Activated gamma-delta T cell treated with Interleukin-2 at 50 U/mL for 16 hours (primary cell): ENCODE measurements at regions not wholly inside any gene's neighbourhood (a gene's known extent, or its start where the extent isn't known, plus 50 kb on each side); places are given as distances from the start of the nearest gene placed in this dataset.

ENCODE experiments used
- DNase-seq: peaks from one replicate; pipeline ENCODE4 v3.0.0-alpha.2; 2020

GRCh38 chr2:16328521-16329190 lies 337.0 kb downstream of the CYRIA start:
- no peak for DNase-seq

- no peak for DNase-seq
These were observed 338.3 kb downstream of the CYRIA start for GRCh38 chr2:16327326-16327725.

DNA sequence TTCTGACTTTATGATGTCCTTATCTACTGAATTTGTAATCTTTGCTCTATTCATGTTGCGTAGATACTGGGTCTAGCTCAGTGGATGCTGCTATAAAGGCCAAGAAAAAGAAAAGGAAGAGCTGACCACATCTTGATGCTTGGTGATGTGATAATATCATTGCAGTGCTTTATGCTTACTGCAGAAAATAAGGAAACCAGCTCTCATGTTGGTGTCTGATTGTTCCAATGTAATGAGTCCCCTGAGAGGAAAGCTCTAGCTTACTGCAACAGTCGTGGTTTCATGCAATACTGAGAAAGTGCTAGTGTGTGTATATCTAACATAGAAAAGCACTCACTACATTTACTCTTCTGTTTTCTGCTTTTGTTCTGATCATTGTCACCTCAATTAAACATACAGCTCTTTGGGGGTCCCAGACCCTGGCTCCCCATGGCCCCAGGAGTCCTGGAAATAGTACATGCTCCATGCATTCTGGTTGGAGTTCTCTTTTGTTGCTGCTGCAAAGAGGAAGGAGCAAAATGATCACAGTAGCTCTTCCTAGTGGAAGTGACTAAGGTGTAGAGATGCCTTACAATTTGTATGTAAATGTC lies 338.8 kb downstream of the CYRIA start:
- DNase-seq = no peak

DNA sequence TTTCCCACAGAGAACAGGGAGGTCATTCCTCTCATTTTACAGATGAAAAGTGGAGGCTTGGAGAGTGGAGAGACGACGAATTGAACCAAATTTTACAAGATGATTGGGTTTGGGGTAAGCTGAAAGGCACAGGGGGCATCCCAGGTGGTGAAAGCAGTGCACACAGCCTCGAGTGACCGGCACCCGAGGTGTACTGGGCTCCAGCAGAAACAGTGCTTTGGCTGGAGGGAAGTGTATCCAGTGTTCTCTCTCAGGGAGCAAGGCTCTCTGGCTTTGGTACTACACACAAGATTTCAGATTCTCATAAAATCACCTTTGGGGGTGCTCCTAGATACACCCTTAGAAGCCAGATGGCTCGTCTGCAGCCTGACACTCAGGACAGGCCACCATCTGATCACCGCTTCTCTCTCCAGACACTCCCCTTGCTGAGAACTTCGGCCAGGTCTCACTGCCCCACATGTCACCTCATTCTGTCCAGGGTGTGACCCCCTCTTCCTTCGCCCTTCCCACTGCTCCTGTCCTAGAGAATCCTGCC lies 339.6 kb downstream of the CYRIA start:
- DNase-seq = no peak

GRCh38 chr2:16325016-16325975 lies 340.3 kb downstream of the CYRIA start:
- no peak for DNase-seq

- DNase-seq = no peak
These were observed 341.1 kb downstream of the CYRIA start for GRCh38 chr2:16324544-16324937.

DNA sequence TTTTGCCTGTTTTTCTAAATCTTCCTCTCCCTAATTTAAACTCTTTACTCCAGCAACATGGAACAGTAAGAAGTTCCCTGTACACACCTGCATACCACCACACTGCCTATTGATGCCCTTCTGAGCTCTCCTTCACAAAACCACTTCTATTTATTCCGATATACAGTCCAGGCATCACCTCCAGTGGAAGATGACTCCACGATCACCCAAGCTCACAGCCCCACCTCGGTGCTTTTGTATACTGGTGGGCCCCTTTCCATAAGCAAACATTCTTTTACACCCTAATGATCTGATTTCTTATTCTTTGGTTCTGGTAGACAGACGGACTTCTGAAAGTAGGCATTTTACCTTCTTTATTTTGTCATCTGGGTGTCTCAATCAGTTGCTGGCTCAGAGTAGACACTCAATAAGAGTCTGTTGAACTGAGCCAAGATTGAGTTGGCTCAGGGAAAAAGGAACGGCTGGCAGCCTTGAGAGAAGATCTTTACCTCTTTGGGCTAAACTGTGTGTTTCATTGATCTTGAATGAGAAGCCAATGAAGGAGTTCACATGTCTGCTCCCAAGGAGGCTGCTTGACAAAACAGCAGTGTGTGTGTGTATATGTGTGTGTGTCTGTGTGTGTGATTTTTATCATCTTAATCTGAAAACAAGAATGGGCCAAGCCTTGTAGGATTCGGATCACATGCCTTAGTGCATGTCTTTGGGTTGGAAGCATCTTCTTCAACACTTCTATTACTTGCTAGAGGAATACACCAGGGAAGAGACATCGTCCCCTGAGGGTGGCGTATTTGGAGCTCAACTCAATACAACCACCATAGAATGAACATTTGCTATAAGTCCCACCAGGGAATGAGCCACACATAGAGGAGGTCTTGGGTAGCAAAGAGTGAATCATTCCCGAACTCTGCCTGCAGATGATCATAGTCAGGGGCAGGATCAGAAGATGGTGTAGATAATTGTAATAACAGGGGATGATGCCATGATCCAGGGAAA lies 341.8 kb downstream of the CYRIA start:
- DNase-seq = no peak

- no peak for DNase-seq
These were observed 342.5 kb downstream of the CYRIA start for GRCh38 chr2:16323126-16323520.

DNA sequence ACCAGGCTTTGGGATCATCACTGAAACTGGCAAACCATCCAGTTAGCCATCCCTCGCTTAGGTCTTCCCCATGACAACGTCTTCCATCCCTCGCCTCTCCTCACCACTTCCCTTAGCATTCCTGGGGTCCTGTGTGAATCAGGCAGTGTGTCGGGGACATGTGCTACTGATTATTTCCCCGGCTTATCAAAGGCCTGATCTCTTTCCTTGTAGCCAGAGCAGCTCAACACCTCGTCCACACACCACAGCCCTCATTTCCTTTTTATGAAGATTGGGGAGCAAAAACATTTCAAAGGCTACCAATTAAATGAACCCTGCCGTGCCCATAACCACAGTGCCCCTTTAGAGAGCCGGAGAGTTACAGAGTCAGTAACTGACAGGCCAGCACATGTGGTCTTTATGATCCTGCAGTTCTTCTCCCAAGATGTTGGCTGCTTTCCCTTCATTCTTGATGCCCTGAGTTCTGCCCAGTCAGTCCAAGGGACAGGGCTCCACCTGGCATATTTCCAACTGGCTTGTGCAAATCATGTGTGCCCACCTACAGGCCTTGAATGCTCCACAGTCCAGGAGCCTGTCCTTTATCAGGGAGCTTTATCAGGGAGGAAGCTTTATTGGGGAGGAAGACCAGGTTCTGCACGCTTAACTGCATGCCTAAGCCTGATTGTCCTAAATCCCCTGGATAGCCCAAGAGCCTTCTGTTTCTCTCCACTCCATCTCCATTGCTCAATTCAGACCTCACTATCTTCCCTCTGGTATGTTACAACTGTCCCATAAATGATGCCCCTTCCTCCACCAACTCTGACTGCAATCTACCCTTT lies 343.1 kb downstream of the CYRIA start:
- DNase-seq = no peak

DNA sequence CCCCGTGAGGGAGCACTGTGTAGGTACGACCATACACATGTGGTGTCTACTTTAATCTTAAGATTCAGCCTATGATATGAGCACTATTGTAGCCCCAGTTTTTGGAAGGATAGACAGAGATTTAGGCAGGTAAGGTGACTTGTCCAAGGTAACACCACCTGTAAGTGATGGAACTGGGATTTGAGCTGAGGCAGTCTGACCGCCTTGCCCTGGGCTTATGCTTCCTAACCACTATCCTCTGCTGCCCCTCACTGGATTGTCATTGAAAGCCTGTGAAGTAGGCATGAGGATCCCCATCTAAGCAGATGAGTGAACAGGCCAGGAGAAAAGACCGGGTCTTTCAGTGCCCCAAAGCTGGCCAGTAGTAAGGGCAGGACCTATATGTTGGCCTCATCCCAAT lies 343.8 kb downstream of the CYRIA start:
- DNase-seq = no peak

- DNase-seq = no peak
These were observed 344.4 kb downstream of the CYRIA start for GRCh38 chr2:16321256-16321655.

GRCh38 chr2:16320716-16321115 lies 344.9 kb downstream of the CYRIA start:
- DNase-seq = no peak

DNA sequence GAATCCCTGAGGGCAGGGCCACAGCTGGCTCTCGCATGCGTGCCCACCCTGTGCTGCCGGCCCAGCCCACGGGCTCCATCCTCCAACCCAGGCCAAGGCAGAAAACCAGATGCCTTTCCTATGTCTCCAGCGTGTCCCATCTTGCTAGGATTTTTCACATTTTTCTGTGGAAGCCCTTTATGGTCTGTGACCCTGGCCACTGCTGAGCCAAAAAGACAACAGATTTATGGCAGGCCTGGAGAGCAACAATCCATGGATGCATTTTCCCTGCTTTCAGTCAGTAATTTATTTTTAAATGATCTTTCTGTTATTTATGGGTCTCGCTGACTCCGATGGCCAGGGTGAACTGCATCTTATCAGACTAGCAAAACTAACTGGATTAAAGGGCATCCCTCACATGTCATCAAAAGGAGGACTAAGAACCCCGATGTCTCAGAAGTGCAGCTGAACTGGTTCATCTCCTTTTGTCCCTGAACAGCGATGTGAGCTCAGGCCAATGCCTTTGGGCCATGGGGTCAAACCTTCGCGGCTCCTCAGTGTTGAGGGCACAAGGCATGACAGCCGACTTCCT lies 346.0 kb downstream of the CYRIA start:
- no peak for DNase-seq

GRCh38 chr2:16318474-16319195 lies 347.0 kb downstream of the CYRIA start:
- DNase-seq = no peak

DNA sequence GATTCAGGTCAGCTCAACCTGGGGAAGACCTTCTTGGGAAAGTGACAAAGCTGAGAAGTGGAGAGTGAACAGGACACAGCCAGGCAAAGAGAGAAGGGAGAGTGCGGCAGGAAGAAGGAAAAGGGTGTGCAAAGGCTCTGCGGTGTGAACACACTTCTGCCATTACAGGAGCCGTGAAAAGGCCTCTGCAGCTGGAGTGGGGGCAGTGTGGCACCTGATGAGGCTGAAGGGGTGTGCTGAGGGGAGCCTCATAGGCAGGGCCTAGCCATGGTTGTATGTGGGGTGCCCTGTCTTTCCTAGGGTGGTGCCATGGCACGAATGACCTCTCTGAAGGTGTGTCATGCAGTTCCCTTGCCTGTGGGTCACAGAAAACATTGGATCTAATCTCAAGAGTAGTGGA lies 347.6 kb downstream of the CYRIA start:
- no peak for DNase-seq

- no peak for DNase-seq
These were observed 348.3 kb downstream of the CYRIA start for GRCh38 chr2:16317211-16317830.

- DNase-seq = no peak
These were observed 349.0 kb downstream of the CYRIA start for GRCh38 chr2:16316456-16317210.

DNA sequence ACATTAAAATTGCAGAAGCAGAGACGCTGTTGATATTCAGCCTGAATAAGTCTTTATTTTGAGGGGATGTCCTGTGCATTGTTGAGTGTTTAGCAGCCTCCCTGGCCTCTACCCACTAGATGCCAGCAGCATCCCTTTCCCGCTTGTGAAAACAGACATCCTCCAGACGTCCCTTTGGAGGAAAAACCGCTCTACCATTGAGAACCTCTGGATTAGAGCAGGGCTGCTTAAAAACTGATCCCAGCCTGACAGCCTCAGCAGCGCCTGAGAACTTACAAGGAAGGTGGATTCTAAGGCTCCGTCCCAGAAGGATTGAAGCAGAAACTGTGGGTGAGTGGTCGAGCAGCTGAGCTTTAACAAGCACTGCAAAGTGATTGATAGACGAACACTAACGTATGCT lies 349.7 kb downstream of the CYRIA start:
- no peak for DNase-seq

DNA sequence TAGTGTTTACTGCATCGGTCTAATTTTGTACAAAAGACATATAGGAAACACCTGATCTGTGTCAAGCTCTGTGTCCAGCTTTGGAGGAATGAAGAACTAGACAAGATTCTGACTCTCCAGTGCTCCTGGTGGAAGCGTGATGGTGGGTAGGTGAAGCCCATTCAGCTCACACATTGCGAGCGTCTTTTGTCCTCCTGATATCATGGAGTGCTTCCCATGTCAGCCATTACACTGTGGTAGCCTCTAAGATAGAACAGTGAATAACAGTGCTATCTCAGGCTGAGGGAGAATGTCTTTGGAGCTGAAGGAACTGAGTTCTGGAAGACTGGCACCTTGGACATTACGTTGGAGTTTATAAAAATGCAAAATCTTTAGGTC lies 350.2 kb downstream of the CYRIA start:
- no peak for DNase-seq
